ENCODE measurements at regions not wholly inside any gene's neighbourhood (a gene's known extent, or its start where the extent isn't known, plus 50 kb on each side); places are given as distances from the start of the nearest gene placed in this dataset.

GRCh38 chr11:30165652-30166051 lies 65.2 kb upstream of the FSHB start:
- TF ChIP-seq CTCF (IDR thresholded peaks at IDR 0.05) (no peak), EP300 (IDR thresholded peaks at IDR 0.05) (no peak), POLR2A (IDR thresholded peaks at IDR 0.05) (no peak), POLR2AphosphoS5 (IDR thresholded peaks at IDR 0.05) (no peak)

Data from upper lobe of left lung (tissue), 4 donors.